Parathyroid adenoma (tissue), 2 donors: ENCODE measurements at regions not wholly inside any gene's neighbourhood (a gene's known extent, or its start where the extent isn't known, plus 50 kb on each side); places are given as distances from the start of the nearest gene placed in this dataset.
"Not testable (repeated sequence)": the region's sequence is repeated elsewhere in the genome, so short reads cannot be mapped to it uniquely, and the experiment has no call there.

Source experiments
- H2AFZ ChIP-seq: fragments of 300-600 bp; sonication (generic); one replicate; pipeline ENCODE4 v1.7.0; 2017; ENCODE audit warnings: antibody characterized with exemption, mild to moderate bottlenecking
- H3K27ac ChIP-seq: fragments of 300-600 bp; sonication (generic); one replicate; pipeline ENCODE4 v1.7.0; 2017
- H3K27me3 ChIP-seq: fragments of 300-600 bp; sonication (generic); one replicate; pipeline ENCODE4 v1.7.0; 2017; ENCODE audit warnings: low read length; ENCODE audit not compliant: control insufficient read depth, insufficient read depth
- H3K36me3 ChIP-seq: fragments of 300-600 bp; sonication (generic); one replicate; pipeline ENCODE4 v1.7.0; 2017; ENCODE audit warnings: low read length; ENCODE audit not compliant: control insufficient read depth, insufficient read depth
- H3K4me1 ChIP-seq: fragments of 300-600 bp; sonication (generic); one replicate; pipeline ENCODE4 v1.7.0; 2017; ENCODE audit warnings: control low read depth
- H3K4me2 ChIP-seq: fragments of 300-600 bp; sonication (generic); one replicate; pipeline ENCODE4 v1.7.0; 2017; ENCODE audit warnings: low read length
- H3K4me3 ChIP-seq: fragments of 300-600 bp; sonication (generic); one replicate; pipeline ENCODE4 v1.7.0; 2017; ENCODE audit warnings: low read depth, low read length
- H3K79me2 ChIP-seq: fragments of 300-600 bp; sonication (generic); one replicate; pipeline ENCODE4 v1.7.0; 2017; ENCODE audit warnings: control low read depth
- H3K9ac ChIP-seq: fragments of 300-600 bp; sonication (generic); one replicate; pipeline ENCODE4 v1.7.0; 2017; ENCODE audit warnings: mild to moderate bottlenecking
- H3K9me3 ChIP-seq: fragments of 300-600 bp; sonication (generic); one replicate; pipeline ENCODE4 v1.7.0; 2017; ENCODE audit warnings: low read length; ENCODE audit not compliant: control insufficient read depth
- CTCF ChIP-seq: fragments of 300-600 bp; sonication (generic); IDR thresholded peaks from one replicate; pipeline ENCODE4 v1.7.0; 2017; ENCODE audit warnings: antibody characterized with exemption, mild to moderate bottlenecking
- donor health status: primary hyperparathyroidism.

GRCh38 chr13:44313674-44314073, 60.0 kb upstream of the SERP2 start:
- Histone ChIP-seq H3K4me1 (no peaks in the 10 kb centered on the region), H3K4me3 (no peak overlapping the region), H3K27me3 (no peaks in the 10 kb centered on the region), H2AFZ (no peak overlapping the region), H3K36me3 (no peaks in the 10 kb centered on the region), H3K27ac (no peak overlapping the region), H3K9ac (no peak overlapping the region), H3K4me2 (no peak overlapping the region), H3K9me3 (no peaks in the 10 kb centered on the region), H3K79me2 (no peaks in the 10 kb centered on the region)
- no peak for TF ChIP-seq CTCF

GRCh38 chr13:44314160-44314559, 59.5 kb upstream of the SERP2 start:
- H3K27me3 ChIP-seq, H3K9me3 ChIP-seq, H3K27ac ChIP-seq, H3K4me3 ChIP-seq, H3K79me2 ChIP-seq, H3K4me2 ChIP-seq, H3K4me1 ChIP-seq, H2AFZ ChIP-seq, H3K9ac ChIP-seq, H3K36me3 ChIP-seq: not testable (repeated sequence)

GRCh38 chr13:44317752-44318151, 55.9 kb upstream of the SERP2 start:
- Histone ChIP-seq H3K27me3 (no peaks in the 10 kb centered on the region), H3K79me2 (no peaks in the 10 kb centered on the region), H3K27ac (no peak overlapping the region), H3K4me1 (no peaks in the 10 kb centered on the region), H2AFZ (no peak overlapping the region), H3K4me3 (no peak overlapping the region), H3K4me2 (no peak overlapping the region), H3K9me3 (no peaks in the 10 kb centered on the region), H3K9ac (no peak overlapping the region), H3K36me3 (no peaks in the 10 kb centered on the region)
- TF ChIP-seq CTCF: no peak

GRCh38 chr13:44318161-44318560, 55.5 kb upstream of the SERP2 start:
- H3K79me2 ChIP-seq: no peaks in the 10 kb centered on the region
- H3K9me3 ChIP-seq: no peaks in the 10 kb centered on the region
- H2AFZ ChIP-seq: no peak overlapping the region
- H3K27me3 ChIP-seq: no peaks in the 10 kb centered on the region
- H3K36me3 ChIP-seq: no peaks in the 10 kb centered on the region
- no peak overlapping the region for H3K4me2 ChIP-seq
- H3K27ac ChIP-seq: no peak overlapping the region
- H3K4me1 ChIP-seq: no peaks in the 10 kb centered on the region
- no peak overlapping the region for H3K4me3 ChIP-seq
- no peak overlapping the region for H3K9ac ChIP-seq
- TF ChIP-seq CTCF: no peak

GRCh38 chr13:44320611-44321010, 53.0 kb upstream of the SERP2 start:
- Histone ChIP-seq H3K4me2 (no peak overlapping the region), H3K79me2 (no peaks in the 10 kb centered on the region), H3K36me3 (no peaks in the 10 kb centered on the region), H3K9ac (no peak overlapping the region), H3K27me3 (no peaks in the 10 kb centered on the region), H3K27ac (no peak overlapping the region), H3K4me1 (no peaks in the 10 kb centered on the region), H3K4me3 (no peak overlapping the region), H2AFZ (no peak overlapping the region), H3K9me3 (no peaks in the 10 kb centered on the region)
- no peak for TF ChIP-seq CTCF
